ENCODE measurements at regions not wholly inside any gene's neighbourhood (a gene's known extent, or its start where the extent isn't known, plus 50 kb on each side); places are given as distances from the start of the nearest gene placed in this dataset.
"Not testable (repeated sequence)": the region's sequence is repeated elsewhere in the genome, so short reads cannot be mapped to it uniquely, and the experiment has no call there.

DNA sequence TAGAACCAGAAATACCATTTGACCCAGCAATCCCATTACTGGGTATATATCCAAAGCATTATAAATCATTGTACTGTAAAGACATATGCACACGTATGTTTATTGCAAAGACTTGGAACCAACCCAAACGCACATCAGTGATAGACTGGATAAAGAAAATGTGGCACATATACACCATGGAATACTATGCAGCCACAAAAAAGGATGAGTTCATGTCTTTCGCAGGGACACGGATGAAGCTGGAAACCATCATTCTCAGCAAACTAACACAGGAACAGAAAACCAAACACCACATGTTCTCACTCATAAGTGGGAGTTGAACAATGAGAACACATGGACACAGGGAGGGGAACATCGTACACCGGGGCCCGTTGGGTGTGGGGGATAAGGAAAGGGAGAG lies 242.2 kb downstream of the ACTR3 start:
- not testable (repeated sequence) for H3K27ac ChIP-seq (ENCODE audit: low read depth, low read length); H3K9ac ChIP-seq (ENCODE audit: low read depth, low read length)

DNA sequence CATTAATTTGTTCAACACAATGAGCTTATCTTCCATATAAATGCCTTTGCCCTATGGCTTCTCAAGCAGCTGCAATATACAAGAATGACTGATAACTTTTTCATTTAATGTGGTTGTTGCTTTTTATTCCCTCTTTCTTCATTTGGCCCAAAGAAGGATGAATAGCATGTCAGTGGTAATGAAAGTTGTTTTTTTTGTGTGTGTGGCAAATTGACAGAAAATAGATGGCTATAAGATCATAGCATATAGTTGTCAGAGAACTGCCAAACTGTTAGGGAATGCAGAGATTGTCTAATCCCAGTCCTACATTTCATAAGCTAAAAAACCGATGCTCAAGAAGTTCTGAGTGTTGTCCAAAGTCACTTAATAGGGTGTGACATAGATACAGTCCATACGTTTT lies 244.3 kb downstream of the ACTR3 start:
- no peaks in the 10 kb centered on the region for H3K27me3 ChIP-seq (ENCODE audit: control insufficient read depth, insufficient read depth, low read length)
- no peaks in the 10 kb centered on the region for H3K4me1 ChIP-seq (ENCODE audit: control insufficient read depth, insufficient read depth, low read length)
- H3K4me3 ChIP-seq (ENCODE audit: low read depth, low read length), result no peak overlapping the region
- no peaks in the 10 kb centered on the region for H3K9me3 ChIP-seq (ENCODE audit: control insufficient read depth, insufficient read depth, low read length)
- H3K36me3 ChIP-seq (ENCODE audit: control insufficient read depth, insufficient read depth, low read length), result no peaks in the 10 kb centered on the region
- H3K9ac ChIP-seq (ENCODE audit: low read depth, low read length), result no peak overlapping the region
- H3K27ac ChIP-seq (ENCODE audit: low read depth, low read length), result no peak overlapping the region

More for the DNA sequence above, 242.2 kb downstream of the ACTR3 start:
- not testable (repeated sequence) for H3K27me3 ChIP-seq (ENCODE audit: control insufficient read depth, insufficient read depth, low read length); H3K4me1 ChIP-seq (ENCODE audit: control insufficient read depth, insufficient read depth, low read length); H3K4me3 ChIP-seq (ENCODE audit: low read depth, low read length); H3K9me3 ChIP-seq (ENCODE audit: control insufficient read depth, insufficient read depth, low read length); H3K36me3 ChIP-seq (ENCODE audit: control insufficient read depth, insufficient read depth, low read length)

DNA sequence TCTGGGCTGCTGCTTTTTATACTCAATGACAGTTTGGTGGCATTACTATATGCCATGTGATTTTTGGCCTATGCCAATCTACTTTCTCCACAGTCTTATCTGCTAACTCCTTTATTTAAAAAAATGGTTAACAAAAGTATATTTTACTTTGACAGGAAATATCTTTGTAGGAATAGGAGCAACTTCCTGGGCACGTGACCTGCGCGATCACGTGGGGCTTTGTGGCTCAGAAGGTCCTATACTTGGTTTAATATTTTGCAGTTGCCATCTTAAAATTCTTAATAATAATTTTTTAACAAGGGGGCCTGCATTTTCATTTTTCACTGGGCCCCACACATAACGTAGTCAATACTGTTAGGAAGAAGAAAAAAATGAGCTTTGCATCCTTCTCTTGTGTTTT lies 249.7 kb downstream of the ACTR3 start:
- Histone ChIP-seq H3K4me1 (ENCODE audit: control insufficient read depth, insufficient read depth, low read length) (no peaks in the 10 kb centered on the region), H3K36me3 (ENCODE audit: control insufficient read depth, insufficient read depth, low read length) (no peaks in the 10 kb centered on the region), H3K9me3 (ENCODE audit: control insufficient read depth, insufficient read depth, low read length) (no peaks in the 10 kb centered on the region), H3K27ac (ENCODE audit: low read depth, low read length) (no peak overlapping the region), H3K9ac (ENCODE audit: low read depth, low read length) (no peak overlapping the region), H3K4me3 (ENCODE audit: low read depth, low read length) (no peak overlapping the region), H3K27me3 (ENCODE audit: control insufficient read depth, insufficient read depth, low read length) (no peaks in the 10 kb centered on the region)

DNA sequence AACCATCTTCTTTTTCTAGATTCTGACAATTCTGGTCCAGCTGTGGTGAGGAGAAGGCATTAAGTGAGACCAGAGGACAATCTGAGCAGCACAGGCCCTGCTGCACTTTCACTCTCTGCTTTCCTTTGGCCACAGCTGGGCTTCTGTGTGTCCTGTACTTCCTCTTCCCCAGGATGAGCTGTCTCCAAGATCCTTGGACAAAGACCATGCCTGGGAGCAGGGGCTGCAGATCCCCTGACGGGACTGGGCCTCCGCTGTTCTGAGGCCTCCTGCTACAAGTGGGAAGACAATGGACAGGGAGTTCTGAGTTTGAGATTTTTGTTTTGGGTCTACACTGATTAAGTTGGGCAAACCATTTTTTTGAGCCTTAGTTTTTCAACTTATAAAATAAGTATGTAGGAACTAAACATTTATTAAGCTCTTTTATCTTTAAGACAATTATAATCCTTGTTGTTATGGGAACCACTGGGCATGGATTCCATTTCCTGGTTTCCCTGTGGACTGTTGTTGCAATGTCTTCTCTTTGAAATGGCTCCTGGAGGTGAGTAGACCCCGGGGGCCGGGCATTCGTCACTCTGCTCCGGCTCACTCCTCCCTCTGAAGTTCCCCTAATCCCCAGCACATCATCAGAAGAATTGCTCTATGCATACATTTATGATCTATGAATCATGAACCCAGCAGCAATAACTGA lies 266.6 kb downstream of the ACTR3 start:
- no peak overlapping the region for H3K9ac ChIP-seq (ENCODE audit: low read depth, low read length)
- H3K4me3 ChIP-seq (ENCODE audit: low read depth, low read length), result no peak overlapping the region
- no peaks in the 10 kb centered on the region for H3K27me3 ChIP-seq (ENCODE audit: control insufficient read depth, insufficient read depth, low read length)
- no peak overlapping the region for H3K27ac ChIP-seq (ENCODE audit: low read depth, low read length)
- no peaks in the 10 kb centered on the region for H3K4me1 ChIP-seq (ENCODE audit: control insufficient read depth, insufficient read depth, low read length)
- H3K36me3 ChIP-seq (ENCODE audit: control insufficient read depth, insufficient read depth, low read length), result no peaks in the 10 kb centered on the region
- no peaks in the 10 kb centered on the region for H3K9me3 ChIP-seq (ENCODE audit: control insufficient read depth, insufficient read depth, low read length)

DNA sequence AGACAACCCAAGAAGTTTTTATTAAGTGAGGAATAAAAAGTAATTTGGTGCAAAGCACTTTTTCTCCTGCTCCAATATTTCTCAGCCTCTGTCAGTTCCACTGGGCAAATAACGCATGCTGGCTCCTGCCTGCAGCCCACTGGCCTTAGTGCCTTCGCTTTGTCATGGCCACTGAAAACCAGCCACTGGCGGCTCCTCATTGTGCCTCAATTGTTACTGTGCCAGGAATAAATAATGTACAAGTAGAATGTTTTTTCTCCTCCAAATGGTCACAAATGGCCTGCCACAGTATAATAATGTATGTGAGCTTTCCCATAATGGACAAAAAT lies 267.1 kb downstream of the ACTR3 start:
- Histone ChIP-seq H3K9me3 (ENCODE audit: control insufficient read depth, insufficient read depth, low read length) (no peaks in the 10 kb centered on the region), H3K36me3 (ENCODE audit: control insufficient read depth, insufficient read depth, low read length) (no peaks in the 10 kb centered on the region), H3K4me3 (ENCODE audit: low read depth, low read length) (no peak overlapping the region), H3K9ac (ENCODE audit: low read depth, low read length) (no peak overlapping the region), H3K27me3 (ENCODE audit: control insufficient read depth, insufficient read depth, low read length) (no peaks in the 10 kb centered on the region), H3K27ac (ENCODE audit: low read depth, low read length) (no peak overlapping the region), H3K4me1 (ENCODE audit: control insufficient read depth, insufficient read depth, low read length) (no peaks in the 10 kb centered on the region)

DNA sequence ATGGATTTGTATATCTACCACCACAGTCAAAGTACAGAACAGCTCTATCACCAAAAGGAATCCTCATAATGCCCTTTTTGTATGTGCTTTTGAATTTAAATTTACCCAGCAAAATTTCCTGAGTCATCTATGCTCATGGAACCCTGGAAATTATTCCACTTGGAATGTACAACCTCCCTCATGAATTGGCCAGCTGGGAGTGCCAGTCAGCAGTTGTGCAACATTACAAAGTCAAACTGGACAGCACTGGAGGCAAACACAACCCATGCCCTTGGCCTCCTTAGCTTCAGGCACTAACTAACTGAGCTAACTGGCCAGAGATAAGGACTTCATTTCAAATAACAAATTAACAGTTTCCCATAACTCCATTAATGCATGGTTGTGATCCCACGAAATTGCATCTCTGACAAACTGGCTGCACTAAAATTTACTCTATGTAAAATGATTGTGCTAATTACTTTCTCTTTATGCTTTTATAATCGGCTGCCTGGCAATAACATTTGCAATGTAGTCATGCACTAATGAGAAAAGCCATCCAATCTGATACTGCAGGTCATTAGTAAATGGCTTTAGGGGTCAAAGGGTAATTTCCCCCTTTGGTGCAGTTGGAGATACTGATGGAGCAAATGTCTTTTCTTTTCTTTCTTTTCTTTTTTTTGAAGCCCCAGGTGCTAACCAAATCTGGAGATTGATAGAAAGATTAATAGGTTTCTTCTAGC lies 270.5 kb downstream of the ACTR3 start:
- no peaks in the 10 kb centered on the region for H3K4me1 ChIP-seq (ENCODE audit: control insufficient read depth, insufficient read depth, low read length)
- no peak overlapping the region for H3K27ac ChIP-seq (ENCODE audit: low read depth, low read length)
- H3K36me3 ChIP-seq (ENCODE audit: control insufficient read depth, insufficient read depth, low read length), result no peaks in the 10 kb centered on the region
- H3K9me3 ChIP-seq (ENCODE audit: control insufficient read depth, insufficient read depth, low read length), result no peaks in the 10 kb centered on the region
- H3K4me3 ChIP-seq (ENCODE audit: low read depth, low read length), result no peak overlapping the region
- no peak overlapping the region for H3K9ac ChIP-seq (ENCODE audit: low read depth, low read length)
- no peaks in the 10 kb centered on the region for H3K27me3 ChIP-seq (ENCODE audit: control insufficient read depth, insufficient read depth, low read length)

DNA sequence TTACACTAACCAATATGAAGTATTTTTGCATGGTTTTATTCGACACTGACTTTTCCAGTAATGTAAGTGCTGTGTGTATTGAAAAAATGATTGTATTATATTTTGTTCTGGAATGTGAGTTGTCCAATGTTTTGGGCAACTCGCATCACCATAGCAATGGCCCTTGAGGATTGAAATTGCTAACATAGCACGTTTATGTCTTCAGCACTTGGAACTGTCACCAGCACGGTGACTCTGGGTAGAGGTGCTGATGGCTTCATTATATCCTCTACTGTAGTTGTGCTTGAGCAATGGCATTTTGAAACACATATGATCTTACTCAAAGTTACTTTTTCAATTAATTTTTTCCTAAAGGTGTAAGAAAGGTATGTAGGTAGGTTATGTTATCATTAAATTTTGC lies 271.5 kb downstream of the ACTR3 start:
- Histone ChIP-seq H3K4me3 (ENCODE audit: low read depth, low read length) (no peak overlapping the region), H3K27ac (ENCODE audit: low read depth, low read length) (no peak overlapping the region), H3K36me3 (ENCODE audit: control insufficient read depth, insufficient read depth, low read length) (no peaks in the 10 kb centered on the region), H3K9me3 (ENCODE audit: control insufficient read depth, insufficient read depth, low read length) (no peaks in the 10 kb centered on the region), H3K27me3 (ENCODE audit: control insufficient read depth, insufficient read depth, low read length) (no peaks in the 10 kb centered on the region), H3K9ac (ENCODE audit: low read depth, low read length) (no peak overlapping the region), H3K4me1 (ENCODE audit: control insufficient read depth, insufficient read depth, low read length) (no peaks in the 10 kb centered on the region)

DNA sequence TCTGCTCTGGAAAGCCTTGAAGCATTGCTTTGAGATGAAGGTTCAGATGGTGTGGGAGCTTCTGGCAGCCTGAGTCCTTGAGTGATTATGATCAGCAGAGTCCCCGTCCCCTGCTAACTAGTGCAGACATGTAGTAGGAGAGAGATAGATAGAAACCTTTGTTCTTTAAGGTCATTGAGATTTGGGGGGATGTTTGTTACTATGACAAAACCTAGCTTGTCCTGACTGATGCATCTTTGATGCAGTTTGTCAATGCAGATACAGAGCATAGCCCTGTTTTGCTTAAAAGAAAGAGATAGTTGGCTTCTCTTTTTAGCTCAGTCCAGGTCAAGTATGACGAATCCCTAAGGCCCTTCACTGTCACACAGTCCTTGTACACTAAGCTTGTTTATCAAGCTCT lies 274.6 kb upstream of the DPP10 start:
- Histone ChIP-seq H3K9ac (ENCODE audit: low read depth, low read length) (no peak overlapping the region), H3K27ac (ENCODE audit: low read depth, low read length) (no peak overlapping the region), H3K27me3 (ENCODE audit: control insufficient read depth, insufficient read depth, low read length) (no peaks in the 10 kb centered on the region), H3K9me3 (ENCODE audit: control insufficient read depth, insufficient read depth, low read length) (peaks cover 6% of the 10 kb centered on the region; the same call in 1 of the 2 replicates), H3K4me1 (ENCODE audit: control insufficient read depth, insufficient read depth, low read length) (no peaks in the 10 kb centered on the region), H3K36me3 (ENCODE audit: control insufficient read depth, insufficient read depth, low read length) (no peaks in the 10 kb centered on the region), H3K4me3 (ENCODE audit: low read depth, low read length) (no peak overlapping the region)

DNA sequence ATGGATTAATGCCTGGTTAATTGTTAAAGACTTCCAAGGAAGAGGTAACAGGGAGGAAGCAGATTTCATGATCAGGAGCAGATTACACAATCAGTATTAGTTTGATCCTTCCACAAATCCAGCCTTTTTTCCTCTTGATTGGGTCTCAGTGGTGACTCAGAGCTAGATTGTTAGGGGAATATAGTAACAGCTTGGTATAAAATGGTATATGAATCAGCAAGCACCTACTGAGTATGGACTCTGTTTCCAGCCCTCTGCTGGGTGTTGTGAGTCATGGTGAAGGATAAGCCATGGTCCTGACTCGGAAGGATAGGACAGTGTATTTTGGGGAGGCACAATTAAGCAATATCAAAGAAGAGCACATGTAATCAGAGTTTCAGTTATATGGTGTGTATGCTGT lies 272.4 kb upstream of the DPP10 start:
- no peak overlapping the region for H3K4me3 ChIP-seq (ENCODE audit: low read depth, low read length)
- no peak overlapping the region for H3K27ac ChIP-seq (ENCODE audit: low read depth, low read length)
- no peaks in the 10 kb centered on the region for H3K4me1 ChIP-seq (ENCODE audit: control insufficient read depth, insufficient read depth, low read length)
- H3K9ac ChIP-seq (ENCODE audit: low read depth, low read length), result no peak overlapping the region
- H3K9me3 ChIP-seq (ENCODE audit: control insufficient read depth, insufficient read depth, low read length), result peaks cover 6% of the 10 kb centered on the region; the same call in 1 of the 2 replicates
- H3K27me3 ChIP-seq (ENCODE audit: control insufficient read depth, insufficient read depth, low read length), result no peaks in the 10 kb centered on the region
- no peaks in the 10 kb centered on the region for H3K36me3 ChIP-seq (ENCODE audit: control insufficient read depth, insufficient read depth, low read length)

DNA sequence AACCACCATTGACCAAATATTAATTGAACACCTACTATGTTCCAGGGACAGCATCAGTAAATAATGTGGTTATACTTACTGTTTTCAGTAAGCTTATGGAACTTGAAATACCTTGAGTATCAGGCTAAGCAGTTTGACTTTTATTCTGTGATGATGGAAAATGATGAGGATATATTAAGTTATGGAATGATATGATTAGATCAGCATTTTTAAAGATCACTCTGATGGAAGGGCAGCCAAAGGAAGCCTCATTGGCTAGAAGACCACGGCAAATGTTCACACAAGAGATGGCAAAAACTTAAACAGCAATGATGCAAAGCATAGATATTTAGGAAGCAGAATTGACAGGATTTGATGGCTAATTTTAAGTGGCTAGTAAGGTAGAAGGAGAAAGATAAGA lies 266.9 kb upstream of the DPP10 start:
- Histone ChIP-seq H3K27me3 (ENCODE audit: control insufficient read depth, insufficient read depth, low read length) (no peaks in the 10 kb centered on the region), H3K4me3 (ENCODE audit: low read depth, low read length) (no peak overlapping the region), H3K36me3 (ENCODE audit: control insufficient read depth, insufficient read depth, low read length) (no peaks in the 10 kb centered on the region), H3K4me1 (ENCODE audit: control insufficient read depth, insufficient read depth, low read length) (no peaks in the 10 kb centered on the region), H3K27ac (ENCODE audit: low read depth, low read length) (no peak overlapping the region), H3K9me3 (ENCODE audit: control insufficient read depth, insufficient read depth, low read length) (no peaks in the 10 kb centered on the region), H3K9ac (ENCODE audit: low read depth, low read length) (no peak overlapping the region)

DNA sequence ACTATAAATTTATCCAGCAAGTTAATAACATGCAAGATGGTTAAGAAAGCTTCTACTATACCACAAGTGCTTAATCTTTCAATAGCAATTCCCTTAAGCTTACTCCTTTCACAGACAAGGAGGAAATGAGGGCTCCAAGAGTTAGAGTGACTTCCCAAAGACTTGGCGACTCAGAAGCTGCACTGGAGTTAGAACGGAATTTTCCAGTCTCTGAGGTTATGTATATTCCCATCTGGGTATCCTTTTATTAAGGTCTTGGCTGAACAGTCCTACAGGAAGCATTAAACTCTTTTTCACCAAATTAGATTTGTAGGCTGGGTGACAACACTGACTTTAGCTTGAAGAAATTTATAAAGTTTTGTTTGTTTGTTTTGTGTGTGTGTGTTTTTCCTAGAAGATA lies 256.9 kb upstream of the DPP10 start:
- H3K36me3 ChIP-seq (ENCODE audit: control insufficient read depth, insufficient read depth, low read length), result no peaks in the 10 kb centered on the region

More for the DNA sequence above, 256.9 kb upstream of the DPP10 start:
- Histone ChIP-seq H3K4me3 (ENCODE audit: low read depth, low read length) (no peak overlapping the region), H3K9me3 (ENCODE audit: control insufficient read depth, insufficient read depth, low read length) (no peaks in the 10 kb centered on the region), H3K27ac (ENCODE audit: low read depth, low read length) (no peak overlapping the region), H3K4me1 (ENCODE audit: control insufficient read depth, insufficient read depth, low read length) (no peaks in the 10 kb centered on the region), H3K27me3 (ENCODE audit: control insufficient read depth, insufficient read depth, low read length) (no peaks in the 10 kb centered on the region), H3K9ac (ENCODE audit: low read depth, low read length) (no peak overlapping the region)
